ENCODE measurements at regions not wholly inside any gene's neighbourhood (a gene's known extent, or its start where the extent isn't known, plus 50 kb on each side); places are given as distances from the start of the nearest gene placed in this dataset.

GRCh38 chr6:106749609-106750008, 120.2 kb downstream of the QRSL1 start:
- TF ChIP-seq CTCF (IDR thresholded peaks at IDR 0.05; ENCODE audit: low read depth, low read length) (no peak), EZH2phosphoT487 (IDR thresholded peaks at IDR 0.05; ENCODE audit: low read depth) (no peak)
